ENCODE measurements at regions not wholly inside any gene's neighbourhood (a gene's known extent, or its start where the extent isn't known, plus 50 kb on each side); places are given as distances from the start of the nearest gene placed in this dataset.

DNA sequence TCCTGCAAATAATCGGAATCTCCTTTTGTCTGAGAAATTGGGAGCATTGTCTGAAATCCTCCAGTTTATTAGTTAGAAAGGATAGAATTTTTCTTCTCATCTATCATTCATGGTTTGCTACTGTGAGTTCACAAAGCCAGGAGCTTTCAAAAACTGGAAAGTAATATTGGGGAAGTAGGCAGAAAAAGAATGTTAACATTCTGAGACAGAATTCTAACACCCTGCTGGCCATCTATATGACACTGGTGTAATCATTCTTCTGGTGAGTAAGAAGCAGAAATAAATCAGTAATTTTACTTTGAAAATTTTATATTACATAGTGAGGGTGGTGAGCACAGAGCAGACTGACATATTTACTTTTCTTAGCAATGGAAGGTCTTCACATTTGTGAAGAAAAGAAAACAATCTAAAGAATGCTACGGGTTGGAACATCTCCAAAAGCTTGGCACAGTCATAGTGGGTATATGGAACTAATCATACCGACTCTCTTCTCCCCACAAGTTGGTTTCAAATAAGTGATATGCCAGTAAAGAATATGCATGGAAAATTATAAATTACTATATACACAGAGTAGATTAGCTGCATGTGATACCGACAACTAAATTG lies 344.9 kb downstream of the LPIN1 start:
- no peak overlapping the region for H3K4me3 Mint-ChIP-seq
- intact Hi-C loops (cut with micrococcal nuclease) = no loop called here
- H3K27me3 Mint-ChIP-seq = no peaks in the 10 kb centered on the region
- DNase-seq = no peak
- no peak overlapping the region for H3K27ac Mint-ChIP-seq
- no peaks in the 10 kb centered on the region for H3K36me3 Mint-ChIP-seq
- CTCF ChIA-PET = no interaction called here
- POLR2A ChIA-PET = no interaction called here
- no peaks in the 10 kb centered on the region for H3K4me1 Mint-ChIP-seq (ENCODE audit: low read depth)
- H3K9me3 Mint-ChIP-seq = no peaks in the 10 kb centered on the region

DNA sequence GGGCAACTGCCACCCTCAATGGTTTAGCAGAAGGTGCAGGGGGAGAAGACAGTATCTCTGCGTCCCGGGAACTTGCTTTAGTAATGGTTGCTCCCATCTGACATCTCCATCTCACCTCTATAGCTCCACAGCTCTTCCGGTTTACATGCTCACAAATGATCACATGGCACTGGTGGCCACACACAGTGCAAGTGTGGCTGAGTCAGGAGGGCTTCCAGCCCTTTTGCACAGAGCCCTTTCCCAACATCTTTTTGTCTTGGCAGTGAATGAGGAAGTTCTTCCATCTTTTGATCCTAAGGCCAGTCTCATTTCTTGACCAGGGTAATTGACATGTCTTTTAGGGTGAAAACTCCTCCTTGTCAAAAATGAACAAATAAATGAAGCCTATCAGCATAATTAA lies 347.7 kb downstream of the LPIN1 start:
- no peaks in the 10 kb centered on the region for H3K9me3 Mint-ChIP-seq
- H3K4me3 Mint-ChIP-seq = no peak overlapping the region
- ChIA-PET CTCF (no interaction called here), POLR2A (no interaction called here)
- H3K27me3 Mint-ChIP-seq = no peaks in the 10 kb centered on the region
- no peak overlapping the region for H3K27ac Mint-ChIP-seq
- intact Hi-C loops (cut with micrococcal nuclease) = no loop called here
- H3K4me1 Mint-ChIP-seq (ENCODE audit: low read depth) = no peaks in the 10 kb centered on the region
- no peak for DNase-seq
- no peaks in the 10 kb centered on the region for H3K36me3 Mint-ChIP-seq

DNA sequence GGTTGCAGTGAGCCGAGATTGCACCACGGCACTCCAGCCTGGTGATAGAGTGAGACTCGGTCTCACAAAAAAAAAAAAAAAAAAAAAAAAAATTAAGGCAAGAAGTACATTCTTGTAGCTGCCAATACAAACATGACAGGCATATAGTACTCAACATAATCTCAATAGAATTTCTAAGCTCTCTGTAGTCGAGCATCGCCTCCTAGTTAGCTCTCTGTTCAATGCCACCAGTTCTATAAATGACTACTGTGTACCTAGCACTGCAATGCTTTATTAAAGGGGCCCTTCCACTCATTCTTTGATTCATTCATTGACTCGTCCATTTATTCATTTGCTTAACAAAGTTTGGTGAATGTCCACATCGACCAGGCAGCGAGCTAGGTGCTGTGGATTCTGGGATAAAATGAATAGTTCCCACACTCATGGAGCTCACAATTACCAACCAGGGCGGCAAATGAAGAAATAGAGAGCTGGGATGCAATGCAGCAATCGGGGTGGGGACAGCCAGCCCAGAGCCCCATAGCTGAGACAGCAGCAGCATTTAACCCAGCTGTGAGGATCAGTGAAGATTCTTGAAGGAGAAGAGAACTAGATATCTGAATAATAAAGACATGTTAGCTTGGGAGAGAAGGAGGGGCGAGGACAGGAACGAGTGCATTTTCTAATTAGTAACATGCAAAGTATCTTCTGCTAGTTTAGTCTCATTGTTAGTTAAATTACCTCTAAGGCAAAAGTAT lies 349.8 kb downstream of the LPIN1 start:
- CTCF ChIA-PET = interaction anchor here (0.6 to 0.7 kb wide), 2 partner anchors 25 to 446 kb away, joined by 3 read pairs; no protein-coding TSS in a partner anchor

DNA sequence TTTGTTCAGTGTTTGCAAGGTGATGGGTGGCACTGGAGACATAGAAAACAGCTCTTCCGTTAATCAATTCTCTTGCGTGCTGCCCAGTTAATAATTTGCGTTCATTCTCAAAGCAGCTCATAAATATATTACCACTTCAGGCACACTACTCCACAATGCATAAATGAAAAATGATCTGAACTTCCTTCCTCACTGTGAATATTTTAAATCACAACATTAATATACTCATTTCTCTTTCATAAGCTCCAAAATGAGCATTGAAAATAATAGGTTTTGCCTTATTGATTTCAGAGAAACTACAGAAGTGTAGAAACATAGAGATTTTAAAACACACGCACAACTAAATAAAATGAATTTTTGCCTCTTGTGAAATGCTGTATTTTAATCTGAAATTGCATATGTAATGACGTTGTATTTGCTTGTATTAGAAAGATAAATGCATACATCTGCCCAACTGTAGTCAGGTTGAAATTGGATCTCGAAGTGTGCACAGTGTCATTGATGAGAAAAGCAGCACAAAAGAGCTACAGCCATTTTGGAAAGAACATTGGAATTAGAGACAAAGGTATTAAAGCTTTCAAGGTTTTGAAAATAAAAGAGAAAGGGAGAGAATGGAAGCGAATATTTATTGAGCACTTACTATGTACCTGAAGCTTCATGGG lies 350.5 kb downstream of the LPIN1 start:
- POLR2A ChIA-PET = no interaction called here
- Mint-ChIP-seq H3K4me1 (ENCODE audit: low read depth) (peaks cover 3% of the 10 kb centered on the region), H3K9me3 (no peaks in the 10 kb centered on the region), H3K36me3 (no peaks in the 10 kb centered on the region), H3K27me3 (no peaks in the 10 kb centered on the region), H3K4me3 (no peak overlapping the region), H3K27ac (no peak overlapping the region)
- CTCF ChIA-PET = interaction anchor here (0.7 kb wide), 1 partner anchor 24 kb away, joined by 3 read pairs; no protein-coding TSS in a partner anchor
- intact Hi-C loops (cut with micrococcal nuclease) = no loop called here
- no peak for DNase-seq

More for the DNA sequence above, 349.8 kb downstream of the LPIN1 start:
- no peaks in the 10 kb centered on the region for H3K36me3 Mint-ChIP-seq
- no peaks in the 10 kb centered on the region for H3K9me3 Mint-ChIP-seq
- no peaks in the 10 kb centered on the region for H3K27me3 Mint-ChIP-seq
- no peak overlapping the region for H3K27ac Mint-ChIP-seq
- DNase-seq = no peak
- intact Hi-C loops (cut with micrococcal nuclease) = no loop called here
- peaks cover 3% of the 10 kb centered on the region for H3K4me1 Mint-ChIP-seq (ENCODE audit: low read depth)
- POLR2A ChIA-PET = no interaction called here
- H3K4me3 Mint-ChIP-seq = no peak overlapping the region

DNA sequence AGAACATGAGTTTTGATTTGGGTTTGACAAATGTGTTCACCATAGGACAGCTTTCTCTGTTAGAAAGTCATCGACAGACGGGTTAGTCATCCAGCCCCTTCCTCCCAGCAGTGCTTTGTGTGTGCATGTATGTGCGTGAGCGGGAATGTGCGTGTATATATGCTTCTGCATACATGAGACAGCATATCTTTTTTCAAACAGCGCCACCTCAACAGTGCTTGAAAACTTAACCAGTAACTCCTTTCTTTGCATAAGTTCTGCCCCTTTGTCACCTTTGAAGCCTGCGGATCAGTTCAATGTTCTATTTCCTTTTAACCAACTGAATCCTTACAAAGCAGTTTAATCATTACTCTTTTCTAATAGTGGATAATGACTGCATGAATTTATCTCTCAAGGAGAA lies 351.4 kb downstream of the LPIN1 start:
- peaks cover 3% of the 10 kb centered on the region for H3K4me1 Mint-ChIP-seq (ENCODE audit: low read depth)
- H3K9me3 Mint-ChIP-seq = no peaks in the 10 kb centered on the region
- H3K4me3 Mint-ChIP-seq = no peak overlapping the region
- H3K27me3 Mint-ChIP-seq = no peaks in the 10 kb centered on the region
- no peak for DNase-seq
- no peak overlapping the region for H3K27ac Mint-ChIP-seq
- intact Hi-C loops (cut with micrococcal nuclease) = no loop called here
- POLR2A ChIA-PET = no interaction called here
- H3K36me3 Mint-ChIP-seq = no peaks in the 10 kb centered on the region
- CTCF ChIA-PET = no interaction called here

DNA sequence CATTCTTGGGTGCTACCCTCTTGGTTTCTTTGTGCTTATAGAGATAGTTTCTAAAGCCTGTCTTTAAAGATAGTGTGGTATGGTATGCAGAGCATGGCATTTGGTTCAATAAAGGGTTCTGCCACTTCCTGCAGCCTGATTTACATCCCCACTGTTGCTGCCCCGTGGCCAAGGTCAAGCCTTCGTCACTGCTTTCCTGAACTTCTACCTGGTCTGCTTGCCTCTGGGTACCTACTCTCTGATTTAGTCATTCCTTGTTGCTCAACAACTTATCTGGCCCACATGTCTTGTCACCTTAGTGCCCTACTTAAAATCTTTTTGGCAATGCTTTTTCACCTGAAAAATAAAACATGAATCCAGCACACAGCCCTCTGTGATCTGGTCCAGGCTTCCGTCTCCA lies 352.9 kb downstream of the LPIN1 start:
- no peaks in the 10 kb centered on the region for H3K36me3 Mint-ChIP-seq
- H3K4me3 Mint-ChIP-seq = no peak overlapping the region
- no peaks in the 10 kb centered on the region for H3K9me3 Mint-ChIP-seq
- no peak for DNase-seq
- no peaks in the 10 kb centered on the region for H3K27me3 Mint-ChIP-seq
- intact Hi-C loops (cut with micrococcal nuclease) = no loop called here
- ChIA-PET CTCF (no interaction called here), POLR2A (no interaction called here)
- H3K27ac Mint-ChIP-seq = no peak overlapping the region
- H3K4me1 Mint-ChIP-seq (ENCODE audit: low read depth) = peaks cover 3% of the 10 kb centered on the region

DNA sequence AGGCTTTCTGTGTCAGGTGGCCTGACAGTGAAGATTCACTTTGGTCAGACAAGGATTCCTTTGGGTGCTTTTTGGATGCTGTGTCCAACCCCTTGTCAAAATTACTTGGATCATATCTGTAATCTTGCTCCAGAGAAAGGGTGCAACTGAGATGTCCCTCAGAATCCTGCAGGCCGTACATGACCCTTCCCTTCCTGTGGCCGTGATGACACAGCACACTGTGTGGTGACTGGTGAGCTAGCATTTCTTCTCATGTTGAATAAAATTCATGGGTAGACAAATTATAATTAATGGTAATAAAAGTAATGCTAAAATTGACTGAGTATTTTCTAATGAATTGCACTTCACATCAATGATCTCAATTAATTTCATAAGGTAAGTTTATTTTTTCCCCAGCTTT lies 356.2 kb downstream of the LPIN1 start:
- no peaks in the 10 kb centered on the region for H3K27me3 Mint-ChIP-seq
- H3K9me3 Mint-ChIP-seq = no peaks in the 10 kb centered on the region
- no peaks in the 10 kb centered on the region for H3K36me3 Mint-ChIP-seq
- no peak overlapping the region for H3K27ac Mint-ChIP-seq
- DNase-seq = no peak
- no peak overlapping the region for H3K4me3 Mint-ChIP-seq
- ChIA-PET CTCF (no interaction called here), POLR2A (no interaction called here)
- peaks cover 7% of the 10 kb centered on the region for H3K4me1 Mint-ChIP-seq (ENCODE audit: low read depth)
- intact Hi-C loops (cut with micrococcal nuclease) = no loop called here

DNA sequence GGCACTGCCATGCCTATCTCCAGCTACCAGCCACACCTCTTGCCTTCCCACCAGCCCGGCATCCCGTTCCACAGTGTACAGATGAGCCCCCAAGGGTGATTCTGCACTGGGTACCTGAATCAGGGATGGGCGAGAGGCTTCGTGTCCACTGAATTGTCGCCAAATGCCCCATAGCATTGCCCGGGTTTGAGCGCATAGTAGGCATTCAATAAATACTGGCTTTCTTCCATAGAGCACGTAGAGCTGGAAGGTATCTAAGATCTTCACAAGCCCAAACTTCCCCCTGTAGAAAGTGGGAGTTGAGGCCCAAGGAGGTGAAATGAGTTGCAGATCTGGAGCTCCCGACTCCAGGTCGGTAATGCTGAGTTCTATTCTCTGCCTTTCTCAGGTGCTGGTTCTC lies 358.7 kb downstream of the LPIN1 start:
- H3K4me3 Mint-ChIP-seq = no peak overlapping the region
- POLR2A ChIA-PET = no interaction called here
- DNase-seq = no peak
- intact Hi-C loops (cut with micrococcal nuclease) = no loop called here
- H3K27me3 Mint-ChIP-seq = no peaks in the 10 kb centered on the region
- H3K4me1 Mint-ChIP-seq (ENCODE audit: low read depth) = peaks cover 12% of the 10 kb centered on the region
- H3K27ac Mint-ChIP-seq = no peak overlapping the region
- no peaks in the 10 kb centered on the region for H3K36me3 Mint-ChIP-seq
- CTCF ChIA-PET = interaction anchor here (2.6 kb wide), 1 partner anchor 826 kb away, joined by 10 read pairs; no protein-coding TSS in a partner anchor
- no peaks in the 10 kb centered on the region for H3K9me3 Mint-ChIP-seq

DNA sequence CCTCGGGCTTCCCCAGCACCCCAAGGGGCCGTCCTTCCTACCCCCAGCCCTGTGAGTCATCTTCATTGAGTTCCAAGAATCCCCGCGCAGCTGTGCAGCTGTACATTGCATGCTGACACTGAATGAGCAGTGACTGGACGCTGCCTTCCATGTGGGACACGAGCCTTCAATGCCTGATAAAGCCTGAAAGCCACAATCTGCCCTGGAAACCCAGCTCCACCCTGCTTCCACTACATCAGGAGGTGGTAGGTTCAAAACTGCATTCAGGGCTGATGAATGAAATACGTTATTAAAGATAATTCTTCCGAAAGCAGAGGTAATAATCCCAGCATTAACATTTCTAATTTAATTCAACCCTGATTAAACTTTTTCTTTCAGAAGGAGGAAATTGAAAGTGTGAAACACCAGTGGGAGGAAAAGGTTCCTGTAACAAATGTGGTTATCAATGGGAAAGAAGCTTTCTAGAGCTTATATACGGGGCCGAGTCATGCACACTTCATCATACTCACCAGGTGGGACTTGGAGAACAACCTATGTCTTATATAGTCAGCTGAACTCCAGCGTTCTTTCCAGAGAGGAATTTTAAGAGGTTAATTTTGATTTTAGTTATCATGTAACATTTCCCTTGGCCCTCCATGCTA lies 360.1 kb downstream of the LPIN1 start:
- peaks cover 19% of the 10 kb centered on the region for H3K4me1 Mint-ChIP-seq (ENCODE audit: low read depth)
- no peak overlapping the region for H3K27ac Mint-ChIP-seq
- no peak overlapping the region for H3K4me3 Mint-ChIP-seq
- CTCF ChIA-PET = interaction anchor here (2.6 kb wide), 1 partner anchor 824 kb away, joined by 10 read pairs; no protein-coding TSS in a partner anchor
- no peaks in the 10 kb centered on the region for H3K9me3 Mint-ChIP-seq
- intact Hi-C loops (cut with micrococcal nuclease) = no loop called here
- H3K27me3 Mint-ChIP-seq = no peaks in the 10 kb centered on the region
- peak; percentile 75 for DNase-seq
- no peaks in the 10 kb centered on the region for H3K36me3 Mint-ChIP-seq
- POLR2A ChIA-PET = no interaction called here

DNA sequence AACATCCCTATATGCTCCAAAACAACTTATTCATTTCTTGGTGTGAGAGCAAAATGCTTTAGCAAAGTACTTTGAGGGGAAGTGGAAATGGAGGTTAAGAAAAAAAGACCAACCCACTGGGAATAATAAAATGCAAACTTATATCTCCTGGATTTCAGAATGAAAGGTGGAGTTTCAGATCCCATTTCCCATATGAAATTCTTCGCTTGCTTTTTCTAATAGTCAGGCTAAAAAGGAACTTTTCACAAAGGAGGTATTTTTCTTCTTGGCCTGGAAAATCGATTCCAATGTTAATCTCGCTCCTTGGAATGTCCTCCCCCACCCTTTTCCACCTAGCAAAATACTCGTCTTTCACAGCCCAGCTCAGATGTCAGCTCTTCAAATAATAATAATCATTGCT lies 360.9 kb downstream of the LPIN1 start:
- POLR2A ChIA-PET = no interaction called here
- Mint-ChIP-seq H3K36me3 (no peaks in the 10 kb centered on the region), H3K27ac (no peak overlapping the region), H3K27me3 (no peaks in the 10 kb centered on the region), H3K9me3 (no peaks in the 10 kb centered on the region), H3K4me1 (ENCODE audit: low read depth) (peaks cover 19% of the 10 kb centered on the region), H3K4me3 (no peak overlapping the region)
- intact Hi-C loops (cut with micrococcal nuclease) = no loop called here
- no peak for DNase-seq
- CTCF ChIA-PET = interaction anchor here (2.6 kb wide), 1 partner anchor 824 kb away, joined by 10 read pairs; no protein-coding TSS in a partner anchor

DNA sequence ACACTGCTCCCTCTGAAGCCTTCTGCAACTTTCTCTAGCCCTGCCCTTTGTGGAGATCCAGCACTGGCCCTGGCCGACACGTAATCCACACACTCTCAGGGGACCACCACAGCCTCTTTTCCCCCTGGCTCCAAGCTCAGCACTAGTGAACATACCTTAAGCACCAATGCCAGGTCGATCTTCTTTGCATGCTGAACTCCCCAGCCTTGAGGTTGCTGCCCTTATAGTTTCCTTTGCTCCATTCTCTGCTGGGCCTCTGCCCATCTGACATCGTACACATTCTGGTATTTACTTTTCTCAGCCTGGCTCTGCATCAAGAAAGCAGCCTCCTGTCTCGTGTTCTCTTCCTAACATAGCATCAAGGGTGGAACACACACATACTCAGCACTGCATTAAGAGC lies 361.5 kb downstream of the LPIN1 start:
- Mint-ChIP-seq H3K27ac (no peak overlapping the region), H3K4me3 (no peak overlapping the region), H3K4me1 (ENCODE audit: low read depth) (peaks cover 19% of the 10 kb centered on the region), H3K36me3 (no peaks in the 10 kb centered on the region), H3K9me3 (no peaks in the 10 kb centered on the region), H3K27me3 (no peaks in the 10 kb centered on the region)
- ChIA-PET CTCF (no interaction called here), POLR2A (no interaction called here)
- intact Hi-C loops (cut with micrococcal nuclease) = no loop called here
- DNase-seq = no peak

DNA sequence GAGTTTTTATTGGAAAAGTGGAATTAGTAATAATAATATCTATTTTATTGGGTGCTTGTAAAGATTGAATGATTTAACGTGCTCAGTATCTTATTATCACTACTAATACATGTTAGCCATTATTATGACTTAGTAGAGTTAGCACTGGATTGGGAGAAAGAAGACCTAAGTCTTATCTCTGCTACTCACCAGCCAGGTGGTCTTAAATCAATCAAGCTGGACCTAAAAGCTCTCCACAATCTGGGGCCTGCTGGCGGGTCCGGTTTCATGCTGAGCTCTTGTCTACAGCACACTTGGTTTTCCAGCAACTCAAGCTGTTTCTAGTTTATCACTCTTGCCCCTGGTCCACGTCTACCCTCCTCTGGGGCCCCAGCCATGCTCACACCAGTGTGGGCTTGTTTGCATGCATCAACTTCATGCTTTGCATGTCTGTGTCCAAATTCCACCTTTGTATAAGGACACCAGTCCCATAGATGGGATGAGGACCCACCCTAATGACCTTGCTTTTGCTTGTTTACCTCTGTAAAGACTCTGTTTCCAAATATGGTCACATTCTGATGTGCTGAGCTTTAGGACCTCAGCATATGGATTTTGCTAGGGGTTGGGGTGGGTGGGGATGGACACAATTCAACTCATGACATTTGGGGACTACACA lies 363.1 kb downstream of the LPIN1 start:
- Mint-ChIP-seq H3K4me1 (ENCODE audit: low read depth) (peaks cover 19% of the 10 kb centered on the region), H3K4me3 (no peak overlapping the region), H3K36me3 (no peaks in the 10 kb centered on the region), H3K27ac (no peak overlapping the region), H3K27me3 (no peaks in the 10 kb centered on the region), H3K9me3 (no peaks in the 10 kb centered on the region)
- POLR2A ChIA-PET = no interaction called here
- CTCF ChIA-PET = no interaction called here
- DNase-seq = no peak
- intact Hi-C loops (cut with micrococcal nuclease) = no loop called here

Measured in activated CD4-positive, alpha-beta memory T cell treated with anti-CD3 and anti-CD28 coated beads for 36 hours (primary cell).